DMS53 (cell line): ENCODE measurements at regions not wholly inside any gene's neighbourhood (a gene's known extent, or its start where the extent isn't known, plus 50 kb on each side); places are given as distances from the start of the nearest gene placed in this dataset.

ENCODE experiments used
- DNase-seq: peaks from one replicate; lab custom pipeline; 2025; lab: John Stamatoyannopoulos, UW

GRCh38 chr15:100703032-100703578, 100.7 kb downstream of the ASB7 start:
- DNase-seq, result peak; percentile 66

GRCh38 chr15:100703671-100704070, 101.3 kb downstream of the ASB7 start:
- DNase-seq, result peak; percentile 38

- DNase-seq, result peak; percentile 20
Measured at GRCh38 chr15:100704281-100705055, 102.1 kb downstream of the ASB7 start.

GRCh38 chr15:100705065-100705464, 102.7 kb downstream of the ASB7 start:
- DNase-seq, result no peak

GRCh38 chr15:100705841-100706240, 103.5 kb downstream of the ASB7 start:
- no peak for DNase-seq

GRCh38 chr15:100707229-100707628, 104.8 kb downstream of the ASB7 start:
- no peak for DNase-seq

- no peak for DNase-seq
Measured at GRCh38 chr15:100708916-100709315, 106.5 kb downstream of the ASB7 start.

GRCh38 chr15:100710222-100710621, 107.8 kb downstream of the ASB7 start:
- DNase-seq, result no peak

GRCh38 chr15:100710744-100711515, 108.5 kb downstream of the ASB7 start:
- DNase-seq, result no peak

GRCh38 chr15:100711516-100712021, 109.2 kb downstream of the ASB7 start:
- DNase-seq, result no peak

GRCh38 chr15:100712226-100712625, 109.8 kb downstream of the ASB7 start:
- DNase-seq, result no peak

- DNase-seq, result peak; percentile 95
Measured at GRCh38 chr15:100713163-100713867, 110.9 kb downstream of the ASB7 start.

- DNase-seq, result peak; percentile 53
Measured at GRCh38 chr15:100714034-100714748, 111.8 kb downstream of the ASB7 start.

- DNase-seq, result peak; percentile 93
Measured at GRCh38 chr15:100714749-100715342, 112.5 kb downstream of the ASB7 start.

GRCh38 chr15:100715571-100716455, 113.4 kb downstream of the ASB7 start:
- peak; percentile 92 for DNase-seq

GRCh38 chr15:100716456-100717085, 114.2 kb downstream of the ASB7 start:
- DNase-seq, result peak; percentile 53

- DNase-seq, result no peak
Measured at GRCh38 chr15:100717596-100717995, 115.2 kb downstream of the ASB7 start.

- DNase-seq, result peak; percentile 7
Measured at GRCh38 chr15:100718075-100718980, 115.9 kb downstream of the ASB7 start.
